Fibroblast of villous mesenchyme (primary cell): ENCODE measurements at regions not wholly inside any gene's neighbourhood (a gene's known extent, or its start where the extent isn't known, plus 50 kb on each side); places are given as distances from the start of the nearest gene placed in this dataset.

Experiments used
- DNase-seq: peaks from one replicate; pipeline ENCODE4 v3.0.0-alpha.2; 2010; ENCODE audit warnings: low read depth
- H3K4me3 ChIP-seq: 2 replicates; pipeline ENCODE4 v1.5.1; 2011; ENCODE audit warnings: low read depth, mild to moderate bottlenecking, low read length
- CTCF ChIP-seq: IDR thresholded peaks from 2 replicates; pipeline ENCODE4 v1.5.1; 2012; ENCODE audit warnings: low read depth, mild to moderate bottlenecking, low read length; ENCODE audit not compliant: insufficient read depth

GRCh38 chr17:6241381-6241780 lies 171.2 kb downstream of the WSCD1 start:
- DNase-seq, result no peak
- TF ChIP-seq CTCF, result no peak
- no peak overlapping the region for H3K4me3 ChIP-seq

GRCh38 chr17:6240601-6241000 lies 170.4 kb downstream of the WSCD1 start:
- no peak for DNase-seq
- TF ChIP-seq CTCF, result no peak
- H3K4me3 ChIP-seq, result no peak overlapping the region

- no peak for TF ChIP-seq CTCF
- no peak for DNase-seq
- H3K4me3 ChIP-seq, result no peak overlapping the region
Observed at GRCh38 chr17:6240001-6240400, 169.8 kb downstream of the WSCD1 start.

- DNase-seq, result no peak
- no peak overlapping the region for H3K4me3 ChIP-seq
- no peak for TF ChIP-seq CTCF
Observed at GRCh38 chr17:6239241-6239798, 169.1 kb downstream of the WSCD1 start.

GRCh38 chr17:6233856-6234255 lies 163.7 kb downstream of the WSCD1 start:
- no peak for DNase-seq
- H3K4me3 ChIP-seq, result no peak overlapping the region
- TF ChIP-seq CTCF, result no peak

GRCh38 chr17:6233339-6233738 lies 163.2 kb downstream of the WSCD1 start:
- TF ChIP-seq CTCF, result no peak
- H3K4me3 ChIP-seq, result no peak overlapping the region
- DNase-seq, result no peak

GRCh38 chr17:6232732-6233101 lies 162.5 kb downstream of the WSCD1 start:
- DNase-seq, result no peak
- TF ChIP-seq CTCF, result no peak
- no peak overlapping the region for H3K4me3 ChIP-seq
